ENCODE measurements at regions not wholly inside any gene's neighbourhood (a gene's known extent, or its start where the extent isn't known, plus 50 kb on each side); places are given as distances from the start of the nearest gene placed in this dataset.

GRCh38 chr1:229757226-229757625 is 131.2 kb downstream of the URB2 start:
- TF ChIP-seq SETDB1 (IDR thresholded peaks at IDR 0.05; ENCODE audit: insufficient read length, low read length) (peak; percentile 35), ZNF560 (tag by site-specific recombination; IDR thresholded peaks at IDR 0.05; ENCODE audit: borderline replicate concordance) (no peak), ZNF830 (tag by site-specific recombination; IDR thresholded peaks at IDR 0.05; ENCODE audit: low read depth) (no peak), ZNF660 (tag by site-specific recombination; IDR thresholded peaks at IDR 0.05) (no peak), KLF17 (tag by site-specific recombination; IDR thresholded peaks at IDR 0.05) (no peak)
- H3K27ac ChIP-seq (ENCODE audit: extremely low read depth, low read depth, low read length): no peak overlapping the region
- H3K9me3 ChIP-seq (ENCODE audit: control insufficient read depth, insufficient read depth, low read depth, low read length): no peaks in the 10 kb centered on the region
- CTCF ChIA-PET: interaction anchor here (0.6 to 1.1 kb wide), 3 partner anchors 10 to 96 kb away, joined by 3 to 6 read pairs (median 4); no protein-coding TSS in a partner anchor
- no peak overlapping the region for H3K4me3 ChIP-seq (ENCODE audit: low read depth, low read length)
- POLR2A ChIA-PET: no interaction called here
- no peaks in the 10 kb centered on the region for H3K4me1 ChIP-seq (ENCODE audit: control insufficient read depth, insufficient read depth, low read length)
- no peaks in the 10 kb centered on the region for H3K36me3 ChIP-seq (ENCODE audit: control insufficient read depth in 2 of 2, insufficient read depth in 1 of 2, low read length in 2 of 2)

GRCh38 chr1:229758101-229759036 is 132.3 kb downstream of the URB2 start:
- no peak overlapping the region for H3K4me3 ChIP-seq (ENCODE audit: low read depth, low read length)
- ChIA-PET CTCF (interaction anchor here (0.6 to 0.7 kb wide), 2 partner anchors 9 to 89 kb away, joined by 3 read pairs; no protein-coding TSS in a partner anchor), POLR2A (no interaction called here)
- H3K9me3 ChIP-seq (ENCODE audit: control insufficient read depth, insufficient read depth, low read depth, low read length): no peaks in the 10 kb centered on the region
- H3K27ac ChIP-seq (ENCODE audit: extremely low read depth, low read depth, low read length): no peak overlapping the region
- no peaks in the 10 kb centered on the region for H3K4me1 ChIP-seq (ENCODE audit: control insufficient read depth, insufficient read depth, low read length)
- no peaks in the 10 kb centered on the region for H3K36me3 ChIP-seq (ENCODE audit: control insufficient read depth in 2 of 2, insufficient read depth in 1 of 2, low read length in 2 of 2)
- no peak for TF ChIP-seq ZNF140 (tag by site-specific recombination; IDR thresholded peaks at IDR 0.05)
- no peak for TF ChIP-seq ZSCAN4 (tag by site-specific recombination; IDR thresholded peaks at IDR 0.05)
- TF ChIP-seq GFI1B (tag by site-specific recombination; IDR thresholded peaks at IDR 0.05): no peak
- TF ChIP-seq SALL2 (tag by site-specific recombination; IDR thresholded peaks at IDR 0.05; ENCODE audit: borderline replicate concordance): no peak
- no peak for TF ChIP-seq TCF7L2 (IDR thresholded peaks at IDR 0.05; ENCODE audit: borderline replicate concordance, low read depth, low read length)
- no peak for TF ChIP-seq ZBTB20 (tag by site-specific recombination; IDR thresholded peaks at IDR 0.05)
- no peak for TF ChIP-seq ZNF324 (tag by site-specific recombination; IDR thresholded peaks at IDR 0.05)
- no peak for TF ChIP-seq ZNF623 (tag by site-specific recombination; IDR thresholded peaks at IDR 0.05)
- TF ChIP-seq ZNF664 (tag by site-specific recombination; IDR thresholded peaks at IDR 0.05): no peak
- no peak for TF ChIP-seq PATZ1 (tag by site-specific recombination; IDR thresholded peaks at IDR 0.05)
- no peak for TF ChIP-seq RBAK (tag by site-specific recombination; IDR thresholded peaks at IDR 0.05)
- TF ChIP-seq ZNF214 (tag by site-specific recombination; IDR thresholded peaks at IDR 0.05; ENCODE audit: borderline replicate concordance): no peak
- TF ChIP-seq ZBTB17 (tag by site-specific recombination; IDR thresholded peaks at IDR 0.05): no peak
- TF ChIP-seq ZBTB44 (tag by site-specific recombination; IDR thresholded peaks at IDR 0.05): no peak
- TF ChIP-seq ZNF510 (tag by site-specific recombination; IDR thresholded peaks at IDR 0.05; ENCODE audit: insufficient replicate concordance): no peak
- TF ChIP-seq GLI2 (tag by site-specific recombination; IDR thresholded peaks at IDR 0.05; ENCODE audit: borderline replicate concordance, low read depth): no peak
- no peak for TF ChIP-seq YY1 (tag by site-specific recombination; IDR thresholded peaks at IDR 0.05)

All from HEK293 (cell line).